K562 (cell line): ENCODE measurements at regions not wholly inside any gene's neighbourhood (a gene's known extent, or its start where the extent isn't known, plus 50 kb on each side); places are given as distances from the start of the nearest gene placed in this dataset.

ENCODE experiments used
- HSF4 ChIP-seq: fragments of 250-450 bp; sonication (Bioruptor Pico); IDR thresholded peaks from 2 replicates; pipeline ENCODE4 v2.1.2; 2022; ENCODE audit warnings: mild to moderate bottlenecking, moderate library complexity, borderline replicate concordance
- L3MBTL2 ChIP-seq: fragments of 450-650 bp; IDR thresholded peaks from 2 replicates; pipeline ENCODE4 v1.6.1; 2016; ENCODE audit warnings: mild to moderate bottlenecking, moderate library complexity
- LEF1 ChIP-seq: fragments of 450-650 bp; IDR thresholded peaks from 2 replicates; pipeline ENCODE4 v1.6.1; 2016; ENCODE audit warnings: mild to moderate bottlenecking
- MXI1 ChIP-seq: IDR thresholded peaks from 2 replicates; pipeline ENCODE4 v1.6.1; 2011; ENCODE audit warnings: low read depth, mild to moderate bottlenecking, improper control_type of control experiment, low read length
- SRSF9 ChIP-seq: fragments of 200-400 bp; formaldehyde crosslinking; IDR thresholded peaks from 2 replicates; pipeline ENCODE4 v1.6.1; 2017; ENCODE audit warnings: low read depth, low read length, borderline replicate concordance

GRCh38 chr1:221910222-221910621 is 168.3 kb upstream of the DUSP10 start:
- TF ChIP-seq L3MBTL2 = no peak
- no peak for TF ChIP-seq LEF1
- no peak for TF ChIP-seq HSF4 (CRISPR knock-in tag)
- no peak for TF ChIP-seq SRSF9
- TF ChIP-seq MXI1 = no peak
